Gastroesophageal sphincter (tissue), 3 donors: ENCODE measurements at regions not wholly inside any gene's neighbourhood (a gene's known extent, or its start where the extent isn't known, plus 50 kb on each side); places are given as distances from the start of the nearest gene placed in this dataset.

ENCODE experiments used
- EP300 ChIP-seq: sonication (generic); formaldehyde crosslinking; IDR thresholded peaks from one replicate; pipeline ENCODE4 v1.6.1; 2017; ENCODE audit warnings: antibody characterized with exemption, mild to moderate bottlenecking
- POLR2AphosphoS5 ChIP-seq: sonication (generic); formaldehyde crosslinking; IDR thresholded peaks from one replicate; pipeline ENCODE4 v1.6.1; 2017; ENCODE audit warnings: antibody characterized with exemption
- TF ChIP-seq, protein P1 (sequence below), 4 experiments: fragments of 200-600 bp in 2 of 4; fragments of 450-650 bp in 2 of 4; sonication (generic) in 1 of 4; IDR thresholded peaks; one replicate each; pipeline ENCODE4 v1.5.1; 2017 to 2019; ENCODE audit warnings: antibody characterized with exemption in 4 of 4, mild to moderate bottlenecking in 2 of 4, moderate library complexity in 2 of 4

DNA sequence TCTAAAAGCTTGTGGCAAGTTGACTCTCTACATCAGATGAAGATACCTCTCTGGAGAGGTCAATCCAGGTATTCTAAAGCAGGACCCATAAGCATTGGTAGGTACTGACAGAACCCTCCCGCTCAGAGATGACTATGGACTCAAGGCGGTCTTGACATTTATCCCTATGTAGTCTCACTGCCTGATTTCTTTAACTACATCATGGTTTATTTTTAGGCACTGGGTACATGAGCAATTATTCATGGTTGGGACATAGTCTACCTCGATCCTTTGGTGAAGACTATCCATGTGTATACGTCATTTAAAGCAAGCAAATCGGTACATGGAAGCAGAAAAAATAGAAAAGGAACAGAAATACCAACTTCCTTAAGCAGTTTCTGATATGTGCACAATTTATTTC, 136.2 kb upstream of the TAB2 start:
- no peak for TF ChIP-seq EP300
- TF ChIP-seq POLR2AphosphoS5: no peak
- TF ChIP-seq, protein P1, sequence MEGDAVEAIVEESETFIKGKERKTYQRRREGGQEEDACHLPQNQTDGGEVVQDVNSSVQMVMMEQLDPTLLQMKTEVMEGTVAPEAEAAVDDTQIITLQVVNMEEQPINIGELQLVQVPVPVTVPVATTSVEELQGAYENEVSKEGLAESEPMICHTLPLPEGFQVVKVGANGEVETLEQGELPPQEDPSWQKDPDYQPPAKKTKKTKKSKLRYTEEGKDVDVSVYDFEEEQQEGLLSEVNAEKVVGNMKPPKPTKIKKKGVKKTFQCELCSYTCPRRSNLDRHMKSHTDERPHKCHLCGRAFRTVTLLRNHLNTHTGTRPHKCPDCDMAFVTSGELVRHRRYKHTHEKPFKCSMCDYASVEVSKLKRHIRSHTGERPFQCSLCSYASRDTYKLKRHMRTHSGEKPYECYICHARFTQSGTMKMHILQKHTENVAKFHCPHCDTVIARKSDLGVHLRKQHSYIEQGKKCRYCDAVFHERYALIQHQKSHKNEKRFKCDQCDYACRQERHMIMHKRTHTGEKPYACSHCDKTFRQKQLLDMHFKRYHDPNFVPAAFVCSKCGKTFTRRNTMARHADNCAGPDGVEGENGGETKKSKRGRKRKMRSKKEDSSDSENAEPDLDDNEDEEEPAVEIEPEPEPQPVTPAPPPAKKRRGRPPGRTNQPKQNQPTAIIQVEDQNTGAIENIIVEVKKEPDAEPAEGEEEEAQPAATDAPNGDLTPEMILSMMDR (IDR thresholded peaks at IDR 0.05): no peak
